ENCODE measurements at regions not wholly inside any gene's neighbourhood (a gene's known extent, or its start where the extent isn't known, plus 50 kb on each side); places are given as distances from the start of the nearest gene placed in this dataset.

DNA sequence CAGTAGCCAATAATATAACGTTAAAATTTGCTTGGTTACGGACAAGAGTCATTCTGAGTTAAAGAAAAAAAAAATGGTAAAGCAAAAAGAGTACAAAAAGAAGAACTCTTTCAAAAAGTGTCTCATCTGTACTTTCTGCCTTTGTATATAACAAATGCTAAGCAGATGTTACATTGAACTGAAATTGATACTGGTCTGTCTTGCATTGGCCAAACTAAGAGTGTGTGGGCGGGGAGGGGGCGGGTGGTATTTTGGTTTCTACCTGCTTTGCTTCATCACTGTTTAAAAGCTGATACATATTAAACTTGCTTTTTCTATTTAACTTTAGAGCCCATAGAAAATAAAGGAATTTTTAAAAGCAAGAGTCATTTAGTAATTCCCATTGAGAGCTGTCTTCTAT lies 215.0 kb upstream of the THBS1 start:
- DNase-seq = no peak

DNA sequence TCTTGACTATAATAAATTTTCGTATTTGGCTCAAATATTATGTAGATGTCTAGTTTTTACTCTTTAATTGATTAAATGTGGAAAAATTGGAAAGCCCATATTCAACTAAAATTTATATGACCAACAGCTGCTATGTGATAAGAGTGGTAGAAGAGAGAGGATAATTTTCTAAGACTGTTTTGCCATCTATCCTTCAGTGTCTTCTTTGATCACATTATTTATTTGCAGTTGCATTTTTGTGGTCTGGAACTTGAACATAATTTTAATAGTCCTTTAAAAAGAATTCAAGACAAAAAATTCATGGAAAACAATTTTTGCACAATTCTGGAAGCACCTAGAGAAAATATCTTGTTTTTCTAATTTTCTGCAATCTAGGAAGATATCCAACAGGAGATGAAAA lies 213.3 kb upstream of the THBS1 start:
- no peak for DNase-seq

DNA sequence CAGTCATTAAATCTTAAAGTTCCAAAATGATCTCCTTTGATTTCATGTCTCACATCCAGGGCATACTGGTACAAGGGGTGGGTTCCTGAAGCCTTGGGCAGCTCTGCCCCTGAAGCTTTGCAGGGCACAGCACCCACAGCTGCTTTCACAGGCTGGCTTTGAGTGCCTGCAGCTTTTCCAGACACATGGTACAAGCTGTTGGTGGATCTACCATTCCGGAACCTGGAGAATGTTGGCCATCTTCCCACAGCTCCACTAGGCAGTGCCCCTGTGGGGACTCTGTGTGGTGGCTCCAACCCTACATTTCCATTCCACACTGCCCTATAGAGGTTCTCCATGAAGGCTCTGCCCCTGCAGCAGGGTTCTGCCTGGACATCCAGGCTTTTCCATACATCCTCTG lies 211.1 kb upstream of the THBS1 start:
- no peak for DNase-seq

DNA sequence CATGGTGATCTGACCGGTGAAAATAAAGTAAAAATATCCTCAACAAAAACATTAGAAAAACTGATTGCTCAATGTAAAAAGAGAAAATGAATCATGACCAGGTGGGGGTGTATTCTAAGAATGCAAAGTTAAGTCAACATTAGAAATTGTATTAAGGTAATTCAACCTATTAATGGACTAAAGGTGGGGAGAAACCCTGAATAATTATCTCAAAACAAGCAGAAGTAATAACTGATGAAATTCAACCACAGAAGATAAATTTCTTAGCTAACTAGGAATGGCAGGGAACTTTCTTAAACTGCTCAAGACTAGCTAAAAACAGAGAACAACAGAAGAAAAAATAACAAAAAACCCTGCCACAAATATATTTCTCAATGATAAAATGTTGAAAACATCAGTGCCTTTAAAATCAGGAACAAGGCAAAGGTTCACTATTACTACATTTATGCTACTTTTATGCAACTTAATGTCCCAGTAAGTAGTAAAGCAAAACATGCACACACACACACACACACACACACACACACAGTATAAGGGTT lies 204.4 kb upstream of the THBS1 start:
- no peak for DNase-seq

GRCh38 chr15:39381517-39381916 lies 199.4 kb upstream of the THBS1 start:
- no peak for DNase-seq

DNA sequence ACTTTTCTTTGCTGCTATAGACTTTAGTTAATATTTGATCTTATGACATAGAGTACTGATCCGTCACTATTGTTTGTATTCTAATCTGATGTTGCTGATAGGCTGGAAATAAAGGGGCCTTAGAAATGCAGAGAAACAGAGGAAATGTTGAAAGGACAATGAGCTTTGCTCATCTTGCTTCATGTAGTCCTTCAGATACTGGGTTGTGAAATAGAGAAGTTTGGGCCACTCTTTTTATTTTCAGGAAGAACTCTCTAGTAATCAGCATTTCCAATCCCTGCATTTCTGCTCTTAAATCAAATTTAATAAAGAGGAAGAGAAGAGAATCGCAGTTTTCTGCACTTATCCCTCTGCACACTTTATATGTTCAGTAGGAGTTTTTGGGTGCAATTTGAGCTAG lies 192.8 kb upstream of the THBS1 start:
- no peak for DNase-seq

DNA sequence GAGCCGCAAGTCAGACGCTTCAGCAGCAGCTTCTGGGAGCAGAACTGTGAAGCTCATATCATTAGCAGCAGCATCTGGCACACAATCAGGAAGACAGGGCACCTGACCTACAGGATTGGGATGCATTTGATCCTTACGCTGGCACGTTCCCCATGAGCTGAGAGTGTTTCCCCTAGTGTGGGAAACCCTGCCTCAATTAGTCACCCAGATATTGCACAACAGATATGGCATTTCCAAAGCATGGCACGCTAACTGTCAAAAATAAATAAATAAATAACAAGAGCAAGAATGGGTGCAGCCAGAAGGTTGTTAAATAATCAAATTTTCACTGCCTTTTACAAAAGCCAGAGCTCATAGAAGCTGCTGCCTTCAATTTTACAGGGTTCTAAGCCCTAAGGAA lies 189.6 kb upstream of the THBS1 start:
- no peak for DNase-seq

GRCh38 chr15:39392469-39393047 lies 188.3 kb upstream of the THBS1 start:
- no peak for DNase-seq

- no peak for DNase-seq
Measured at GRCh38 chr15:39393575-39394335, 187.1 kb upstream of the THBS1 start.

DNA sequence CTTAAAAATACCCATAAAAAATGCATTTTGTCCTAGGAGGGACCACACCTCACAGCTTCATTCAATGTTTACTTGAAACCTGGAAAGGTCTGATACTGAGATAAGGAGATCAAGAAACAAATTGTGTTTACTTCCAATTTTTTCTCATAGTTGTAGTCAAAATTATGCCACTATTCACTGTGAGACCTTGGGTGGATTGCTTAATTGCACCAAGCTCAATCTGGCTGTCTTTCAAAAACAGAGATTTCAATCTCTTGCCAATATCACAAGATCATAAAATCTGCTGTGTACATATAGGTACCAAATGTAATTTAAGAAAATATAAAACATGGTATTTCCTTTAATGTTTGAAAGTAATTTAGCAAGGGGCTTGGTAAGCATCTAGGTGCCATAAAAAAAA lies 186.4 kb upstream of the THBS1 start:
- no peak for DNase-seq

- DNase-seq = no peak
Measured at GRCh38 chr15:39396979-39397615, 183.8 kb upstream of the THBS1 start.

DNA sequence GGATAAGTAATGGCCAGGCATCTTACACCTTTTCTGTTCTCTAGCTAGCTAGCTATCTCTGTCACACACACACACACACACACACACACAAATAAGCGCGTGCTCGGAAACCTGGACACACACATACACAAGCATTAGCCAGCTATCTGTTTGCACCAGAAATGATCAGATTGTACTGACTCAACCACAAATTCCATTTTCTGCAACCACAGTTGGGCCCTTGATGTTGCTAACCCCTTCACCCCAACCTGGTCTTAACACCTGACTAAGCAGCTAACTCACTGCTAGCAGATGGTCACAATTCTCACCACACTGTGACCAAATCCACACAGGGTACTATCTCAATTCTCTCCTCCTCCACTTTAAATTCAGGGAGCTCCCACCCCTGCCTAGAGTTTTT lies 183.0 kb upstream of the THBS1 start:
- no peak for DNase-seq

- DNase-seq = no peak
Measured at GRCh38 chr15:39399600-39399999, 181.3 kb upstream of the THBS1 start.

GRCh38 chr15:39400002-39400401 lies 180.9 kb upstream of the THBS1 start:
- DNase-seq = no peak

GRCh38 chr15:39400821-39401550 lies 179.9 kb upstream of the THBS1 start:
- no peak for DNase-seq

DNA sequence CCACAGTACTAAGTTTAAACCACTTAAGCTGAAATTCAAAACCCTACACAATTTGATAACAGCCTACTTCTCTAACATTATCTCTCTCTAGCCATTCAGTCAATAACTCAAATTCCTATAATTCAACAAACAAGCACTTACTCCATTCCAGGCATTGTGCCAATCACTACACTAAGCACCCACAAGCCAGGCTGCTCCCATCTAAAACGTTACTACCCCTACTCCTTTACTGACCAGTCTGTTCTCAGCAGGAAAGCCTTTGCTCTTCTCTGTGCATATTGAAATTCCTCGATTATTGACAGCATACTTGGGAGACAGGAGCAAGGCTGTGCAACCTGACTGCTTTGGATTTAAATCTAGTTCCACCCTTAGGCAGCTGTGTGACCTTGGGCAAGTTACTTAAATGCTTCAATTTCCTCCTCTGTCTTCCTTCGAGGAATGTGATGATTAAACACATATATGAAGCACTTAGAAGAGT lies 177.2 kb upstream of the THBS1 start:
- no peak for DNase-seq

DNA sequence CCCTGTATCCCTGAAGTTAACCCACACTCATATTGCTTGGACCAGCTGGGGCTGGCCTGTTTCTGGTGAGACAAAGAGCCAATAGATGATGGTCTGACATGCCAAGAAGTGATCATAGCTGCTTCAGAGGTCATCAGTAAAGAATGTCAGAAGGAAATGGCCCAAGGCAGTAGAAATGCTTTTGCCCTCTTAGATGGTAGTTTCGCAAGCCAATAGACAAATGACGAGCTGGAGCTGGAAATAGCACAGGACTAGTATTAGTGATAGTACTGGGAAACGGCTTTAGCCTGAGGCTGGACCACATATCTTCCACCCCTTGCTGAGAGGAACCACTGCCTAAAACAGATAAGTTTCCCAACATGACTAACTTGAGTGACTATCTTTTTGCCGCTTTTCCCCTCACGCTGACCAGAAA lies 176.1 kb upstream of the THBS1 start:
- DNase-seq = no peak

DNA sequence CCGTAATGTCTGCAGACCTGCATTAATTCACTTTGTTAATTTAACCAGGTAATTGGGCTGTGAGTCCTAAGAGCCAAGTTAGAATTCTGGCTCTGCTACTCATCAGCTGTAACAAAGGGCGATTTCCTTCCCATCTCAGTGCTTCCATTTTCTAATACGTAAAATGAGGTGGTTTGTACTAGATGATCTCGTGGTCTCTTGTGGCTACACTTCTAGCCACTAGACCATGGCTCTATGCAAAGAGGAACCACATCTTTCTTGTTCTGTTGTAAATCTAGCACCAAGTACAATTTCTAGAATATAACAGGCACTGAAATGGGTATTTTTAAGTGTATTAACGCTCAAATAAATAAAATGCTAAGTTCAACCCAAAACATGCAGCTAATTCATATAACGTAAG lies 174.4 kb upstream of the THBS1 start:
- DNase-seq = no peak

- DNase-seq = no peak
Measured at GRCh38 chr15:39407116-39407515, 173.8 kb upstream of the THBS1 start.

DNA sequence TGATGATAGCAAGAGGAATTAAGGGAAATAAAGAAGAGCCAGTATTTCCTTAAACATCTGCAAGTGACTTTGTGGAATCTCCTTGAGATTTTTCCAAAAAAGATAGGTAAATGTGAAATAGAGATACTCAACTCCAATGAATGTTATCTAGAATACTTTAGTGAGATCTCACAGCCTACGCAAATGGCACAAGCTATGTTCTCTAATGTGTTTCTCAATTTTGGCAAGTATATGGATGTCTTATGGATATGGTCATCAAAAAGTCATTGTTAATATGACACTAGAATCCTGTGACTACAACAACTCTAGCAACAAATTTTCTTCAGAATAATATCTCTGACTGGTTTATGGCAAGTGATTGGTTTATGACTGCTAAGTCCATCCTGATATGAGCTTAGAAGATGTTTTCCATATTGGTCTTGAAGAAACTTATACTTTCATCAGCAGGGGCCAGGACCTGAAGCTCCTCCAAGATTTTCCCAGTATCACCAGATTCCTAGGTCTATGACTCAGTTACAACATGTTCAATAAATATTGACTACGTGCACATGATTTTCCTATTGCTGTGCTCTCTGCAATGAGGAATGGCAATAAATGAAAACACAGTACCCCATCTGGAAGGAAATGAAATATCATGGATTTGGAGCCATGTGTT lies 170.9 kb upstream of the THBS1 start:
- DNase-seq = no peak

DNA sequence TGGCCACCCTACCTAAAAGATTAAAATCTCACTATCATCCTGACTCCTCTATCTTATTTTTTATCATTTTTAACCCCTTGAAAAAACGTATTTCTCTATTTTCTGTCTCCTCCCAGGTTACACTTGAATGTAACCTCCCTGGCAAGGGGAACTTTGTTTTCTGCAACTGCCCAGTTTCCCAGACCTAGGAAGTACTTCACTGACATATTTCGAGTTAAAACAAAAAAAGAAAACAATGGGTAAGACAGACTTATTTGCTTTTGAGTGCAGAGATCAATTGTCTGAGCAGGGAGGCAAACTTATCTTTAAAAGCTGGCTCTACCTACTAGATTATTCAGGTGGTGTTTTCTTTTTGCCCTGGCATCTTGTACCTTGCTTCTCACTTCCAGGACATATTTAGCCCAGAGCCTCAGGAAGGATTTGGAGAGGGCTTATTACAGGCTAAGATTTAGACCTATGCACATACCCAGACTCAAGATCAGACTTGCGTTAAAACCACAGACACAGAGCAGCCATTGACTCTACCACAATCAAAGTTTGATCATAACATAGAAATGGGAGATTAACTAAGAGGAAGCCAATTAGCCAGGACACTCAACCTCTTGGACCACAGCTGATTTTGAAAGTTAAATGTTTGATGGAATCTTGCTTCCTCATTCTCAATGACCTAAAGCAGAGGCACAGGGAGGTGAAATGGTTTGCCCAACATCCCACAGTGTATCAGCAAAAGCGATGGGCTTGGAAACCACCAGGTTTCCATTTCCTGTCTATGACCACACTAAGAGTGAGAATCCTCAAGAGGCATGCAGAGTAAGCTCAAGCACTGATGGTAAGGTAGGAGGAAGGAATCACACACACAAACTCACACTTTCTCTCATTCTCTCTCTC lies 169.5 kb upstream of the THBS1 start:
- no peak for DNase-seq

DNA sequence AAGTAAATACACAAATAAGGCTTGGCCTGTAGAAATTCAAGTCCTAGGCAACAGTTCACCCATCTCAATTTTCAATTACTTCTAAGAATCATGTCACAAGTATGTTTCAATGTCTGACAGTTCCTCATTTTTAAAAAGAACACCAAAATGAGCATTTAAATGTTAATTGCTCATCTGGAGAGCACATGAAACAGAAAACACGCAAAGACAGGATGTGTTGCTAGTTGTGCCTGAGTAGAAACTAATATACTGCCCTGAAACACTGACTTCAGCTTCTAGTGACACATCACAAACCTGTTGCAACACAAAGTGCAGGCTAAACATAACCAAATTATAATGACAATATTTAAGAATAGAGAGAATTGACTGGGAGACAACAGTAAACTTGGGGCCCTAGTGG lies 167.3 kb upstream of the THBS1 start:
- no peak for DNase-seq
